Colonic mucosa (tissue), 4 donors: ENCODE measurements at regions not wholly inside any gene's neighbourhood (a gene's known extent, or its start where the extent isn't known, plus 50 kb on each side); places are given as distances from the start of the nearest gene placed in this dataset.

Experiments
- DNase-seq: peaks from one replicate; pipeline ENCODE4 v3.0.0-alpha.2; 2020
- H3K27ac ChIP-seq: fragments of 200-600 bp; one replicate; pipeline ENCODE4 v1.8.0; 2021
- H3K27me3 ChIP-seq: fragments of 200-600 bp; one replicate; pipeline ENCODE4 v1.8.0; 2021
- H3K36me3 ChIP-seq: fragments of 200-600 bp; one replicate; pipeline ENCODE4 v1.8.0; 2021
- H3K4me1 ChIP-seq: fragments of 200-600 bp; one replicate; pipeline ENCODE4 v1.8.0; 2021; ENCODE audit warnings: mild to moderate bottlenecking
- H3K4me3 ChIP-seq: fragments of 200-600 bp; one replicate; pipeline ENCODE4 v1.8.0; 2021
- H3K9ac ChIP-seq, 2 donors: one replicate each; pipeline ENCODE4 v1.7.0; 2013; ENCODE audit warnings: control low read depth in 2 of 2, low read depth in 2 of 2, low read length in 2 of 2
- H3K9me3 ChIP-seq: fragments of 200-600 bp; one replicate; pipeline ENCODE4 v1.8.0; 2021
- CTCF ChIP-seq: fragments of 200-600 bp; IDR thresholded peaks from one replicate; pipeline ENCODE4 v1.8.0; 2022; ENCODE audit warnings: antibody characterized with exemption, mild to moderate bottlenecking
- intact Hi-C: fragments of 100-400 bp; cut with DNase I; formaldehyde crosslinking; loops from one replicate; pipeline ENCODE4 v1.14.1; 2022
- donor health status: healthy.
- donor health status: DM: no; HTN: no; CAD: no.
- donor health status: DM: no; HTN: no; CAD: no.

- no peak overlapping the region for H3K4me3 ChIP-seq
- intact Hi-C loops, result no loop called here
- no peak overlapping the region for H3K27ac ChIP-seq
- no peak for DNase-seq
- H3K9ac ChIP-seq, result no peak overlapping the region
- TF ChIP-seq CTCF, result no peak
- no peaks in the 10 kb centered on the region for H3K9me3 ChIP-seq
- H3K36me3 ChIP-seq, result no peaks in the 10 kb centered on the region
- H3K27me3 ChIP-seq, result no peaks in the 10 kb centered on the region
- H3K4me1 ChIP-seq, result no peaks in the 10 kb centered on the region
Observed at GRCh38 chr6:132016396-132016795, 65.2 kb upstream of the CCN2 start.

GRCh38 chr6:132011582-132011981 is 60.4 kb upstream of the CCN2 start:
- H3K36me3 ChIP-seq, result no peaks in the 10 kb centered on the region
- H3K9ac ChIP-seq, result no peak overlapping the region
- no peak for DNase-seq
- no peaks in the 10 kb centered on the region for H3K4me1 ChIP-seq
- H3K27ac ChIP-seq, result peak overlapping the region; percentile 15
- intact Hi-C loops, result no loop called here
- TF ChIP-seq CTCF, result no peak
- no peak overlapping the region for H3K4me3 ChIP-seq
- H3K9me3 ChIP-seq, result no peaks in the 10 kb centered on the region
- H3K27me3 ChIP-seq, result no peaks in the 10 kb centered on the region

- DNase-seq, result no peak
- intact Hi-C loops, result no loop called here
- Histone ChIP-seq H3K36me3 (no peaks in the 10 kb centered on the region), H3K9ac (no peak overlapping the region), H3K27me3 (no peaks in the 10 kb centered on the region), H3K27ac (no peak overlapping the region), H3K4me3 (no peak overlapping the region), H3K4me1 (no peaks in the 10 kb centered on the region), H3K9me3 (no peaks in the 10 kb centered on the region)
- TF ChIP-seq CTCF, result no peak
Observed at GRCh38 chr6:132009175-132009574, 58.0 kb upstream of the CCN2 start.

- Histone ChIP-seq H3K9me3 (no peaks in the 10 kb centered on the region), H3K36me3 (no peaks in the 10 kb centered on the region), H3K9ac (no peak overlapping the region), H3K27me3 (no peaks in the 10 kb centered on the region), H3K27ac (no peak overlapping the region), H3K4me1 (no peaks in the 10 kb centered on the region), H3K4me3 (no peak overlapping the region)
- intact Hi-C loops, result no loop called here
- no peak for DNase-seq
- no peak for TF ChIP-seq CTCF
Observed at GRCh38 chr6:132007474-132008190, 56.5 kb upstream of the CCN2 start.

- Histone ChIP-seq H3K27me3 (no peaks in the 10 kb centered on the region), H3K27ac (peak overlapping the region; percentile 26)
- intact Hi-C loops, result no loop called here
Observed at GRCh38 chr6:132005178-132005577, 54.0 kb upstream of the CCN2 start.

More at GRCh38 chr6:132005178-132005577, 54.0 kb upstream of the CCN2 start:
- DNase-seq, result no peak
- Histone ChIP-seq H3K36me3 (no peaks in the 10 kb centered on the region), H3K4me3 (no peak overlapping the region), H3K4me1 (no peaks in the 10 kb centered on the region), H3K9me3 (no peaks in the 10 kb centered on the region), H3K9ac (no peak overlapping the region)
- TF ChIP-seq CTCF, result no peak
